ENCODE measurements at regions not wholly inside any gene's neighbourhood (a gene's known extent, or its start where the extent isn't known, plus 50 kb on each side); places are given as distances from the start of the nearest gene placed in this dataset.

DNA sequence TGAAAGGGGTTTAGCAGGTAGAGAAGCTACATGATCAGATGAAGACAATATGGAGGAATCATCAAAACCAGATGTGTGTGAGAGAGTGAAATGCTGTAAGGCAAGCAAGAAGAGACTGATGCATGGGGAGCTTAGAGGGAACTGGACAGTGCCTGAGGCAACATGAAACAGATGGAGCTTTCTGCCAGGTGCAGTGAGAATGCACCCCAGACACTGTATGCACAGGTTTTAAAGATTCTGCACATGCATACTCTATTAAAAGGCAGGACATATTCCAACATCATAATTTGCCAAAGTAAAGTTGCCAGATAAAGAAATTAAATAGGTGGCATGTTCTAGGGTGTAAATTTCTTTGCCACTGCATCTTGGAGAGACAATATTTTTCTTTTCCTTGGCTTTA, 200.1 kb downstream of the AMY1C start:
- TF ChIP-seq, protein P1, sequence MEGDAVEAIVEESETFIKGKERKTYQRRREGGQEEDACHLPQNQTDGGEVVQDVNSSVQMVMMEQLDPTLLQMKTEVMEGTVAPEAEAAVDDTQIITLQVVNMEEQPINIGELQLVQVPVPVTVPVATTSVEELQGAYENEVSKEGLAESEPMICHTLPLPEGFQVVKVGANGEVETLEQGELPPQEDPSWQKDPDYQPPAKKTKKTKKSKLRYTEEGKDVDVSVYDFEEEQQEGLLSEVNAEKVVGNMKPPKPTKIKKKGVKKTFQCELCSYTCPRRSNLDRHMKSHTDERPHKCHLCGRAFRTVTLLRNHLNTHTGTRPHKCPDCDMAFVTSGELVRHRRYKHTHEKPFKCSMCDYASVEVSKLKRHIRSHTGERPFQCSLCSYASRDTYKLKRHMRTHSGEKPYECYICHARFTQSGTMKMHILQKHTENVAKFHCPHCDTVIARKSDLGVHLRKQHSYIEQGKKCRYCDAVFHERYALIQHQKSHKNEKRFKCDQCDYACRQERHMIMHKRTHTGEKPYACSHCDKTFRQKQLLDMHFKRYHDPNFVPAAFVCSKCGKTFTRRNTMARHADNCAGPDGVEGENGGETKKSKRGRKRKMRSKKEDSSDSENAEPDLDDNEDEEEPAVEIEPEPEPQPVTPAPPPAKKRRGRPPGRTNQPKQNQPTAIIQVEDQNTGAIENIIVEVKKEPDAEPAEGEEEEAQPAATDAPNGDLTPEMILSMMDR (conservative IDR thresholded peaks at IDR 0.05; ENCODE audit: low read depth, low read length), result no peak
- no peak overlapping the region for H3K4me3 ChIP-seq (ENCODE audit: low read depth, low read length)
- no peak for DNase-seq (ENCODE audit: low read depth)

DNA sequence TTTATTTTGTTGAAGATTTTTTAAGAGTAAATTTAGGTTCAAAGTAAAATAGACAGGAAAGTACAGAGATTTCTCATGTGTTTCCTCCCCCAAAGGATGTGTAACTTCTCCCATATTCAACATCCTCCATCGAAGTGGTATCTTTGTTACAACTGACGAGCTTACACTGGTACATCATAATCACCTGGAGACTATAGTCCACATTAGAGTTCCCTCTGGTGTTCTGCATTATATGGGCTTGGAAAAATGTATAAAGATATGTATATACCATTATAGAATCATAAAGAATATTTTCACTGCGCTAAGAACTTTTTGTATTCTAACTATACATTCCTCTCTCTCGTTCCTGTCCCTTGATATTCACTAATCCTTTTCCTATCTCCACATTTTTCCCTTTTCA, 203.7 kb downstream of the AMY1C start:
- TF ChIP-seq, protein P1 (conservative IDR thresholded peaks at IDR 0.05; ENCODE audit: low read depth, low read length), result no peak
- DNase-seq (ENCODE audit: low read depth), result no peak
- H3K4me3 ChIP-seq (ENCODE audit: low read depth, low read length), result no peak overlapping the region

DNA sequence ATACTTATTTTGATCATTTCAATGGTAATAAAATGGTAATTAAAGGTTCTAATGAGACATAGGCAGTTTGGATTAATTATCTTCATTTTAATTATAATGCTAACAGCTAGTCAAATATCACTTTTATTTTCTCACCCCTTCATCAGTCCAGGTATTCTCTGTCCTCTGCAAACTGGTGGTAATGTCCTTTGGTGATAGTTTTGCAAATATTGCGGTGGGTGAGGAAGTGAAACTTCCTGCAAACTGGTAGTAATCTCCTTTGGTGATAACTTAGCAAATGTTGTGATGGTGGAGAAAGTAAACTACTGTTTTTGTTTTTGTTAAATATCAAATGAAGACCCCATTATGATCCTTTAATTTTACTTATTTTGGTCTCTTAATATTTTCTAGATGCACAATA, 209.0 kb downstream of the AMY1C start:
- H3K4me3 ChIP-seq (ENCODE audit: low read depth, low read length), result no peak overlapping the region
- TF ChIP-seq, protein P1 (conservative IDR thresholded peaks at IDR 0.05; ENCODE audit: low read depth, low read length), result no peak
- DNase-seq (ENCODE audit: low read depth), result no peak

DNA sequence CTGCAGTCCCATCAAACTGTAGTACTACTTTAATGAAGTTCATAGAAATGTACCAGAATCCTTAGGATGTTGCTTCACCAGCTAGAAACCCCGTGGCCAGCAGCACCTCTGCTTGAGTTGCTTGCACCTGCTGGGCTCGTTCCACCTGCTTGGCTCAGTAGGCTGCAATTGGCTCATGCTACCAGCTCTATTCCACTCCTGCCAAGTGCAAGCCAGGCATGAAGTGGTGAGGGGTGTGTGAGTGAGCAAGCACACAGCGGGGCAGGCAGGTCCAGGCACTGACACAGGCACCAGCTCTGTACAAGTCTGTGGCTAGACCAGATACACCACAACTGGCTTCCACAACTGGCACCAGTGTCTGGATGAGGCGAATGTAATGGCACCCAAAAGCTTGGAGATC, 209.9 kb downstream of the AMY1C start:
- no peak for DNase-seq (ENCODE audit: low read depth)
- H3K4me3 ChIP-seq (ENCODE audit: low read depth, low read length), result no peak overlapping the region
- TF ChIP-seq, protein P1 (conservative IDR thresholded peaks at IDR 0.05; ENCODE audit: low read depth, low read length), result no peak

DNA sequence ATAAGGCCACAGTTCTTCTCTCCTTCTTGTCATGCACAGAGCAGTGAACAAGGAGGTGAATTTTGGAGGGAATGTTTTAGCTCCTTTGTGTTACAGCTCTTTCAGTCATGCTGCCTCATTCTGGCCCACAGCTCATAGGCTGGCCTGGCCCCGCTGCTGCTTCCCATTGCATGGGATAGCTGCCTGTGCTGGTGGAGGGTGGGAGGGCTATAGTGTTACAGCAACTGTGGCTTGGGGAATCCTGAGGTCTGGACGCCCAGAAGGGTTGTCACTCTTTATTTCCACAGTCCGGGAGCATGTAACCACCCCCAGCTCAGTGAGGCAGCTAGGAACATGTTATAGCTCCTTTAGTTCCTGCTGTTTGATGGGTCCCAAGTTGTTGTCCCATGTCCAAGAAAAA, 210.3 kb downstream of the AMY1C start:
- no peak overlapping the region for H3K4me3 ChIP-seq (ENCODE audit: low read depth, low read length)
- DNase-seq (ENCODE audit: low read depth), result no peak
- TF ChIP-seq, protein P1 (conservative IDR thresholded peaks at IDR 0.05; ENCODE audit: low read depth, low read length), result no peak

DNA sequence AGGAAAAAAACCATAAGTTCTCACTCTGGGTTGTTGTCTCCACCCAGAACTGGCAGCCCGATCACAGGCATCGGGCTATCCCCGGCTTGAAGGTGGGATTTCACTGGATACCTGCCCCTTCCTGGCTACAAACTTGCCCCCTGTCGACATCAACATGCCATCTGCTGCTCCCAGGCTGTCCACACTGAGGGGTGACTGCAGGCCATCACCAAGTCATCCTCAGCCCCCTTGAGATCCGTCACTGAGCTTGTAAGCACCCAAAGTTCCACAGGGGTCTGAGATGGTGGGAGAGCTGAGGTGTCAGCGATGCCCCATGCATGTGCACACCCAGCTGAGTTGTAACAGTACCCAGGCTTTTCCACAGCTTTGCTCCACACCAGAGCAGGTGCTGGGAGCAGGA, 211.0 kb downstream of the AMY1C start:
- TF ChIP-seq, protein P1 (conservative IDR thresholded peaks at IDR 0.05; ENCODE audit: low read depth, low read length), result no peak
- no peak overlapping the region for H3K4me3 ChIP-seq (ENCODE audit: low read depth, low read length)
- DNase-seq (ENCODE audit: low read depth), result no peak

DNA sequence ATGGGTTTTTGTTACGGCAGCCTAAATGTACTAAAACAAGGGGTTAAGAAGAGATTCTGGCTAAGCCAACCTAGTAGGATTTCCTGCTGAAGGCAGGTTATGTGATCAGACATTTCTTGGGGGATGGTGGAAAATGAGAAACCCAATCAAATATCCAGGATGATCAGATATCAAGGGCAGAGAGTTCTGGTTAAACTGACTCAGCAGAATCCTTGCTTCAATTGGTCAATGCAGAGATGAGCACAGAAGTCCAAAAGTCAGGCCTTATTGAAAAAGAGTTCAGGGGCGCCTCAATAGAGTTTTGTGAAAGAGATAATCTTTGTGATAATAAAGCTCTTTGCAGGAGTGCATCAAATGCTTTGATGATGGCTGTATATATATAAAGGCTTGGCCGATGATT, 237.1 kb downstream of the AMY1C start:
- TF ChIP-seq, protein P1 (conservative IDR thresholded peaks at IDR 0.05; ENCODE audit: low read depth, low read length), result no peak
- H3K4me3 ChIP-seq (ENCODE audit: low read depth, low read length), result no peak overlapping the region
- no peak for DNase-seq (ENCODE audit: low read depth)

Measured in choroid plexus epithelial cell (primary cell).